Parathyroid adenoma (tissue), 2 donors: ENCODE measurements at regions not wholly inside any gene's neighbourhood (a gene's known extent, or its start where the extent isn't known, plus 50 kb on each side); places are given as distances from the start of the nearest gene placed in this dataset.

Experiments
- H2AFZ ChIP-seq: fragments of 300-600 bp; sonication (generic); one replicate; pipeline ENCODE4 v1.7.0; 2017; ENCODE audit warnings: antibody characterized with exemption, mild to moderate bottlenecking
- H3K27ac ChIP-seq: fragments of 300-600 bp; sonication (generic); one replicate; pipeline ENCODE4 v1.7.0; 2017
- H3K27me3 ChIP-seq: fragments of 300-600 bp; sonication (generic); one replicate; pipeline ENCODE4 v1.7.0; 2017; ENCODE audit warnings: low read length; ENCODE audit not compliant: control insufficient read depth, insufficient read depth
- H3K36me3 ChIP-seq: fragments of 300-600 bp; sonication (generic); one replicate; pipeline ENCODE4 v1.7.0; 2017; ENCODE audit warnings: low read length; ENCODE audit not compliant: control insufficient read depth, insufficient read depth
- H3K4me1 ChIP-seq: fragments of 300-600 bp; sonication (generic); one replicate; pipeline ENCODE4 v1.7.0; 2017; ENCODE audit warnings: control low read depth
- H3K4me2 ChIP-seq: fragments of 300-600 bp; sonication (generic); one replicate; pipeline ENCODE4 v1.7.0; 2017; ENCODE audit warnings: low read length
- H3K4me3 ChIP-seq: fragments of 300-600 bp; sonication (generic); one replicate; pipeline ENCODE4 v1.7.0; 2017; ENCODE audit warnings: low read depth, low read length
- H3K79me2 ChIP-seq: fragments of 300-600 bp; sonication (generic); one replicate; pipeline ENCODE4 v1.7.0; 2017; ENCODE audit warnings: control low read depth
- H3K9ac ChIP-seq: fragments of 300-600 bp; sonication (generic); one replicate; pipeline ENCODE4 v1.7.0; 2017; ENCODE audit warnings: mild to moderate bottlenecking
- H3K9me3 ChIP-seq: fragments of 300-600 bp; sonication (generic); one replicate; pipeline ENCODE4 v1.7.0; 2017; ENCODE audit warnings: low read length; ENCODE audit not compliant: control insufficient read depth
- TF ChIP-seq, protein P1 (sequence below): fragments of 300-600 bp; sonication (generic); IDR thresholded peaks from one replicate; pipeline ENCODE4 v1.7.0; 2017; ENCODE audit warnings: antibody characterized with exemption, mild to moderate bottlenecking
- donor health status: primary hyperparathyroidism.

DNA sequence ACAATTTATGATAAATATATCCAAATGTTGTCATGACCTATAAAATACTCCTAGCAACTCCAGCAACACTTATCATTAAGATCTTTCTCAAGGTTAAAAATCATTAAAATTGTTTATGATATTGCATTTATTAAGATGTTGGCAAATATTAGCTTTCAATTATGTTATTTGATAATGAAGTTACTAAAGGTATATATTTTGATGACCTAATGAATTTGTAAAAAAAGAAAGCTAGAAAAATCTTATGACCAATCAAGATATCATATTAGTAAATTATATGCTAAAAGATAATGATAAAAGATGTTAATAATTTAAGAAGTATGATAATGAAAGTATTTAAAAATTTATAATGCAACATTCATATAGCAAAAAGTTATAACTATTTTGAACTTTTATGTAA is 66.3 kb upstream of the RAB18 start:
- Histone ChIP-seq H3K9ac (no peak overlapping the region), H3K27me3 (no peaks in the 10 kb centered on the region), H3K4me2 (no peak overlapping the region), H3K4me1 (no peaks in the 10 kb centered on the region), H3K4me3 (no peak overlapping the region), H3K27ac (no peak overlapping the region), H3K79me2 (no peaks in the 10 kb centered on the region), H2AFZ (no peak overlapping the region), H3K36me3 (no peaks in the 10 kb centered on the region), H3K9me3 (no peaks in the 10 kb centered on the region)
- TF ChIP-seq, protein P1, sequence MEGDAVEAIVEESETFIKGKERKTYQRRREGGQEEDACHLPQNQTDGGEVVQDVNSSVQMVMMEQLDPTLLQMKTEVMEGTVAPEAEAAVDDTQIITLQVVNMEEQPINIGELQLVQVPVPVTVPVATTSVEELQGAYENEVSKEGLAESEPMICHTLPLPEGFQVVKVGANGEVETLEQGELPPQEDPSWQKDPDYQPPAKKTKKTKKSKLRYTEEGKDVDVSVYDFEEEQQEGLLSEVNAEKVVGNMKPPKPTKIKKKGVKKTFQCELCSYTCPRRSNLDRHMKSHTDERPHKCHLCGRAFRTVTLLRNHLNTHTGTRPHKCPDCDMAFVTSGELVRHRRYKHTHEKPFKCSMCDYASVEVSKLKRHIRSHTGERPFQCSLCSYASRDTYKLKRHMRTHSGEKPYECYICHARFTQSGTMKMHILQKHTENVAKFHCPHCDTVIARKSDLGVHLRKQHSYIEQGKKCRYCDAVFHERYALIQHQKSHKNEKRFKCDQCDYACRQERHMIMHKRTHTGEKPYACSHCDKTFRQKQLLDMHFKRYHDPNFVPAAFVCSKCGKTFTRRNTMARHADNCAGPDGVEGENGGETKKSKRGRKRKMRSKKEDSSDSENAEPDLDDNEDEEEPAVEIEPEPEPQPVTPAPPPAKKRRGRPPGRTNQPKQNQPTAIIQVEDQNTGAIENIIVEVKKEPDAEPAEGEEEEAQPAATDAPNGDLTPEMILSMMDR: no peak

DNA sequence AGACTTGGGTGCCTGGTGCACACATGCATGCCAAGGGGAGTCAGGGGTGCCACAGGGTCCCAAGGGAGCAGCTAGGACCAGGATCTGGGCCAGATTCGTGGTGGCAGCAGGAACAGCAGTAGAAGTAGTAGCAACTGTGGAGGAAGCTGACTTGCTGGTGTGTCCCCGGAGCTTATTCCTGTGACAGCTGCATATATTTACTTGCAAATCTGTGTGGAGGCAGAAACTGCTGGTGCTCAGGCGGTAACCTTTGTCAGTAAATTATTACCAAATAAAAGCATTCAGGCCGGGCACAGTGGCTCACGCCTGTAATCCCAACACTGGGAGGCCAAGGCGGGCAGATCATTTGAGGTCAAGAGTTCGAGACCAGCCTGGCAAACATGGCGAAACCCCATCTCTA is 67.4 kb upstream of the RAB18 start:
- H2AFZ ChIP-seq: no peak overlapping the region
- H3K27me3 ChIP-seq: no peaks in the 10 kb centered on the region
- H3K9ac ChIP-seq: no peak overlapping the region
- H3K27ac ChIP-seq: no peak overlapping the region
- no peak overlapping the region for H3K4me2 ChIP-seq
- H3K9me3 ChIP-seq: no peaks in the 10 kb centered on the region
- H3K4me3 ChIP-seq: no peak overlapping the region
- H3K36me3 ChIP-seq: no peaks in the 10 kb centered on the region
- no peaks in the 10 kb centered on the region for H3K4me1 ChIP-seq
- TF ChIP-seq, protein P1: no peak
- no peaks in the 10 kb centered on the region for H3K79me2 ChIP-seq

DNA sequence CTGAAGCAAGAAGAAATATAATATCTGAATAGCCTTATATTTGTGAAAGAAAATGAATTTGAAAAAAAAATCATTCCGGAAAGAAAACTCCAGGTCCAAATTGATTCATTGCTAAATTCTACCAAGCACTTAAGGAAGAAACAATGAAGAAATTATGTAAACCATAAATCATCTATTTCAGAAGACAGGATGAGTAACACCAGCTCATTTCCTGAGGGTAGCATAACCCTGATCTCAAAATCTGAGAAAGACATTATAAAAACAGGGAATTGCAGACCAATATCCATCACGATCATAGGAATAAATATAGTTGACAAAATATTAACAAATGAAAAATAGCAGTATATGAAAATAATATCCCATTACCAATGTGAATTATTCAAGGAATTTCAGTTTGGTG is 70.1 kb upstream of the RAB18 start:
- no peak overlapping the region for H3K4me2 ChIP-seq
- H2AFZ ChIP-seq: no peak overlapping the region
- H3K36me3 ChIP-seq: no peaks in the 10 kb centered on the region
- TF ChIP-seq, protein P1: no peak
- H3K9me3 ChIP-seq: no peaks in the 10 kb centered on the region
- H3K79me2 ChIP-seq: no peaks in the 10 kb centered on the region
- no peak overlapping the region for H3K9ac ChIP-seq
- no peaks in the 10 kb centered on the region for H3K4me1 ChIP-seq
- H3K27ac ChIP-seq: no peak overlapping the region
- H3K4me3 ChIP-seq: no peak overlapping the region
- H3K27me3 ChIP-seq: no peaks in the 10 kb centered on the region

DNA sequence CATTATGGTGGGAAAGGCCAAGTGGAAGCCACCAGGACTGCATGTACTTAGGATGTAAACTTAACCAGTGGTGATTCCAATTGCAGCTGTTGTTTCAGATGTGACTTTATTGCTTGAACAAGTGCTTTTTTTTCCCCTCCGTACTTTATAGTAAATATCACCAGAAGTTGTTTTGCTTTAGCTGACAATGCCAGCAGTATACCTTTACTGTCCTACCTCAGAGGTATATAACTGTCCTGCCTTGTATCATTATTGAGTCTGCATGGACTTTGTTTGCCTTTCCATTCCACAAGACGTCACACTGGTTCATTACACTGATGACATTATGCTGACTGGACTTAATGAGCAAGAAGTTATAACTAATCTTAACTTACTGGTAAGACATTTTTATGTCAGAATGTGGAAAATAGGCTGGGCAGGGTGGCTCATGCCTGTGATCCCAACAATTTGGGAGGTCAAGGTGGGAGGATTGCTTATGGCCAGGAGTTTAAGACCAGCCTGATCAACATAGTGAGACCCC is 77.1 kb upstream of the RAB18 start:
- Histone ChIP-seq H3K27me3 (no peaks in the 10 kb centered on the region), H3K79me2 (no peaks in the 10 kb centered on the region), H3K9me3 (no peaks in the 10 kb centered on the region), H3K9ac (no peak overlapping the region), H3K27ac (no peak overlapping the region), H3K4me2 (no peak overlapping the region), H3K4me3 (no peak overlapping the region), H2AFZ (no peak overlapping the region), H3K36me3 (no peaks in the 10 kb centered on the region), H3K4me1 (no peaks in the 10 kb centered on the region)
- TF ChIP-seq, protein P1: no peak

DNA sequence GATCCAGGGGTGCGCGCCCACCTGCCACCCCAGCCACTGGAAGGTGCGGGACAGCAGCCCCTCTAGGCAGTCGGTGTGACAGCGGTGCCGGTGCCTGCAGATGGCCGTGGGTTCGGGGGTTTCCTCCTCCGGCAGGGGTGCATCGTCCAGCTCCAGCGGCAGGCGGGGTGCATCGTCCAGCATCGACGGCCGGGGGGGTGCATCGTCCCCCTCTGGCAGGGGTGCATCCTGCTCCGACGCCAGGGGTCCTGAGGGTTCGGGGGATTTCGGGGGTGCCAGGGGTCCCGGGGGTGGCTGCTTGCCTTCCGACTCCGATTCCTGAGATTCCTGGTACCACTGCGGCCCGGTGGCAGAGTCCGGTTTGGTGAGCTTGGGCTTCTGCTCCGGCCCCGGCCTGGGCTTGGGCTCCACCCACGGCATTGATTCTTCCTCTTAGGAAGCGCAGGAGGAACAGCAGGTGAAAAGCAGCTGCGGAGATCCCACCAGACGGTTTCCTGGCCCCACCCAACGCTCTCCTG is 90.2 kb upstream of the RAB18 start:
- H3K27me3 ChIP-seq: no peaks in the 10 kb centered on the region
- H3K36me3 ChIP-seq: no peaks in the 10 kb centered on the region
- H3K4me1 ChIP-seq: no peaks in the 10 kb centered on the region
- H3K79me2 ChIP-seq: no peaks in the 10 kb centered on the region
- H3K4me2 ChIP-seq: no peak overlapping the region
- TF ChIP-seq, protein P1: no peak
- no peak overlapping the region for H3K9ac ChIP-seq
- no peak overlapping the region for H2AFZ ChIP-seq
- no peak overlapping the region for H3K27ac ChIP-seq
- no peak overlapping the region for H3K4me3 ChIP-seq
- H3K9me3 ChIP-seq: no peaks in the 10 kb centered on the region
